WTC11 (cell line): ENCODE measurements at regions not wholly inside any gene's neighbourhood (a gene's known extent, or its start where the extent isn't known, plus 50 kb on each side); places are given as distances from the start of the nearest gene placed in this dataset.

Source experiments
- FOXJ3 ChIP-seq: sonication (generic); formaldehyde crosslinking; IDR thresholded peaks from 2 replicates; pipeline ENCODE4 v1.9.0; 2021; ENCODE audit warnings: missing genetic modification reagents, mild to moderate bottlenecking, borderline replicate concordance
- ZNF138 ChIP-seq: sonication (generic); formaldehyde crosslinking; conservative IDR thresholded peaks from 2 replicates; pipeline ENCODE4 v1.8.1; 2022; ENCODE audit warnings: mild to moderate bottlenecking, moderate library complexity, missing genetic modification reagents
- ZNF232 ChIP-seq: sonication (generic); formaldehyde crosslinking; IDR thresholded peaks from 2 replicates; pipeline ENCODE4 v1.8.0; 2022; ENCODE audit warnings: mild to moderate bottlenecking, missing genetic modification reagents
- ZNF416 ChIP-seq: fragments of 250-450 bp; sonication (Bioruptor Pico); IDR thresholded peaks from 2 replicates; pipeline ENCODE4 v1.9.0; 2021; ENCODE audit warnings: mild to moderate bottlenecking, inconsistent platforms
- TF ChIP-seq, protein P1 (sequence below): fragments of 200-600 bp; IDR thresholded peaks from 2 replicates; pipeline ENCODE4 v1.8.0; 2022; ENCODE audit warnings: antibody characterized with exemption
- TF ChIP-seq, protein P2 (sequence below): sonication (generic); formaldehyde crosslinking; IDR thresholded peaks from 2 replicates; pipeline ENCODE4 v1.8.0; 2023; ENCODE audit warnings: missing genetic modification reagents
- TF ChIP-seq, protein P3 (sequence below): sonication (generic); formaldehyde crosslinking; IDR thresholded peaks from 2 replicates; pipeline ENCODE4 v1.8.0; 2022; ENCODE audit warnings: mild to moderate bottlenecking, missing genetic modification reagents

DNA sequence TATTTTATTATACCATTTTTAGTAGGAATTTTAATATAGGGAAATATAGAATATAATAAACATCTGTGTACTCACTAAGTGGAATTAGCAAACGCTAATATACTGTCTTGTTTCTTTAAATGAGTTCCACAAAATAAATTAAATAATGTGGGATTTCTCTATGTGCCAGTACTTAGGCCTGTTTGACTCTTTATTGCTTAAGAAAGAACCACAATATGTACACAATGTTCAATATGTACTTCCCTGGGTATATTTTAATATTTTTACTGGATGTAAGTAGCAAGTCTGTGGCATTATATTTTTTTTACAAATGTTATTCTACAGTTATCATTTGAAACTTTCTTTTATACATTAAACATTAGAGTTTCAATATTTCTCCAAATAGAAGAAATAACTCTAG, 92.5 kb upstream of the CARD18 start:
- TF ChIP-seq FOXJ3 (CRISPR knock-in tag) (no peak), ZNF138 (no peak), ZNF416 (CRISPR knock-in tag) (no peak), ZNF232 (CRISPR knock-in tag) (no peak)
- TF ChIP-seq, protein P1, sequence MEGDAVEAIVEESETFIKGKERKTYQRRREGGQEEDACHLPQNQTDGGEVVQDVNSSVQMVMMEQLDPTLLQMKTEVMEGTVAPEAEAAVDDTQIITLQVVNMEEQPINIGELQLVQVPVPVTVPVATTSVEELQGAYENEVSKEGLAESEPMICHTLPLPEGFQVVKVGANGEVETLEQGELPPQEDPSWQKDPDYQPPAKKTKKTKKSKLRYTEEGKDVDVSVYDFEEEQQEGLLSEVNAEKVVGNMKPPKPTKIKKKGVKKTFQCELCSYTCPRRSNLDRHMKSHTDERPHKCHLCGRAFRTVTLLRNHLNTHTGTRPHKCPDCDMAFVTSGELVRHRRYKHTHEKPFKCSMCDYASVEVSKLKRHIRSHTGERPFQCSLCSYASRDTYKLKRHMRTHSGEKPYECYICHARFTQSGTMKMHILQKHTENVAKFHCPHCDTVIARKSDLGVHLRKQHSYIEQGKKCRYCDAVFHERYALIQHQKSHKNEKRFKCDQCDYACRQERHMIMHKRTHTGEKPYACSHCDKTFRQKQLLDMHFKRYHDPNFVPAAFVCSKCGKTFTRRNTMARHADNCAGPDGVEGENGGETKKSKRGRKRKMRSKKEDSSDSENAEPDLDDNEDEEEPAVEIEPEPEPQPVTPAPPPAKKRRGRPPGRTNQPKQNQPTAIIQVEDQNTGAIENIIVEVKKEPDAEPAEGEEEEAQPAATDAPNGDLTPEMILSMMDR = no peak
- TF ChIP-seq, protein P2, sequence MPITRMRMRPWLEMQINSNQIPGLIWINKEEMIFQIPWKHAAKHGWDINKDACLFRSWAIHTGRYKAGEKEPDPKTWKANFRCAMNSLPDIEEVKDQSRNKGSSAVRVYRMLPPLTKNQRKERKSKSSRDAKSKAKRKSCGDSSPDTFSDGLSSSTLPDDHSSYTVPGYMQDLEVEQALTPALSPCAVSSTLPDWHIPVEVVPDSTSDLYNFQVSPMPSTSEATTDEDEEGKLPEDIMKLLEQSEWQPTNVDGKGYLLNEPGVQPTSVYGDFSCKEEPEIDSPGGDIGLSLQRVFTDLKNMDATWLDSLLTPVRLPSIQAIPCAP (CRISPR knock-in tag) = no peak
- TF ChIP-seq, protein P3, sequence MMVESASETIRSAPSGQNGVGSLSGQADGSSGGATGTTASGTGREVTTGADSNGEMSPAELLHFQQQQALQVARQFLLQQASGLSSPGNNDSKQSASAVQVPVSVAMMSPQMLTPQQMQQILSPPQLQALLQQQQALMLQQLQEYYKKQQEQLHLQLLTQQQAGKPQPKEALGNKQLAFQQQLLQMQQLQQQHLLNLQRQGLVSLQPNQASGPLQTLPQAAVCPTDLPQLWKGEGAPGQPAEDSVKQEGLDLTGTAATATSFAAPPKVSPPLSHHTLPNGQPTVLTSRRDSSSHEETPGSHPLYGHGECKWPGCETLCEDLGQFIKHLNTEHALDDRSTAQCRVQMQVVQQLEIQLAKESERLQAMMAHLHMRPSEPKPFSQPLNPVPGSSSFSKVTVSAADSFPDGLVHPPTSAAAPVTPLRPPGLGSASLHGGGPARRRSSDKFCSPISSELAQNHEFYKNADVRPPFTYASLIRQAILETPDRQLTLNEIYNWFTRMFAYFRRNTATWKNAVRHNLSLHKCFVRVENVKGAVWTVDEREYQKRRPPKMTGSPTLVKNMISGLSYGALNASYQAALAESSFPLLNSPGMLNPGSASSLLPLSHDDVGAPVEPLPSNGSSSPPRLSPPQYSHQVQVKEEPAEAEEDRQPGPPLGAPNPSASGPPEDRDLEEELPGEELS = no peak
